OCI-LY7 (cell line): ENCODE measurements at regions not wholly inside any gene's neighbourhood (a gene's known extent, or its start where the extent isn't known, plus 50 kb on each side); places are given as distances from the start of the nearest gene placed in this dataset.

Source experiments
- CTCF ChIP-seq: fragments of 200-600 bp; sonication (generic); conservative IDR thresholded peaks from 2 replicates; pipeline ENCODE4 v1.5.1; 2014; ENCODE audit warnings: mild to moderate bottlenecking, antibody characterized with exemption, low read length, moderate library complexity, mixed read lengths
- EZH2phosphoT487 ChIP-seq: fragments of 200-600 bp; sonication (generic); IDR thresholded peaks from 2 replicates; pipeline ENCODE4 v1.6.1; 2018; ENCODE audit warnings: low read depth, borderline replicate concordance, mild to moderate bottlenecking, mixed run types, antibody characterized with exemption, low read length, moderate library complexity, mixed read lengths

GRCh38 chr17:77590951-77591735, 367.4 kb upstream of the TNRC6C start:
- no peak for TF ChIP-seq CTCF
- no peak for TF ChIP-seq EZH2phosphoT487
